ENCODE measurements at regions not wholly inside any gene's neighbourhood (a gene's known extent, or its start where the extent isn't known, plus 50 kb on each side); places are given as distances from the start of the nearest gene placed in this dataset.

DNA sequence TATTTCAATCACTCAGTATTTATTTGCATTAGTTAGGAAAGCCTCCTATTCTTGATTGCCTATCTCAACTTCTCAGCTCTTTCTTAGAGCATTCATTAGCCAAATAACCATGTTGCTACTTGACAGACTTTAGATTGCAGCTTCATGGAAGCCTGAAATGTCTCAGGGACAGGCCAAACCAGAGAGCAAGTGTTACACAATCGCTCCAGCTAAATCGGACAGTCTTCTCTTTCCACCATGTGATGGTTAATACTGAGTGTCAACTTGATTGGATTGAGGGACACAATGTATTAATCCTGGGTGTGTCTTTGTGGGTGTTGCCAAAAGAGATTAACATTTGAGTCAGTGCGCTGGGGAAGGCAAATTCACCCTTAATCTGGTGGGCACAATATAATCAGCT is 106.5 kb upstream of the DRD2 start:
- no peak overlapping the region for H3K27ac Mint-ChIP-seq
- TF ChIP-seq, protein P1, sequence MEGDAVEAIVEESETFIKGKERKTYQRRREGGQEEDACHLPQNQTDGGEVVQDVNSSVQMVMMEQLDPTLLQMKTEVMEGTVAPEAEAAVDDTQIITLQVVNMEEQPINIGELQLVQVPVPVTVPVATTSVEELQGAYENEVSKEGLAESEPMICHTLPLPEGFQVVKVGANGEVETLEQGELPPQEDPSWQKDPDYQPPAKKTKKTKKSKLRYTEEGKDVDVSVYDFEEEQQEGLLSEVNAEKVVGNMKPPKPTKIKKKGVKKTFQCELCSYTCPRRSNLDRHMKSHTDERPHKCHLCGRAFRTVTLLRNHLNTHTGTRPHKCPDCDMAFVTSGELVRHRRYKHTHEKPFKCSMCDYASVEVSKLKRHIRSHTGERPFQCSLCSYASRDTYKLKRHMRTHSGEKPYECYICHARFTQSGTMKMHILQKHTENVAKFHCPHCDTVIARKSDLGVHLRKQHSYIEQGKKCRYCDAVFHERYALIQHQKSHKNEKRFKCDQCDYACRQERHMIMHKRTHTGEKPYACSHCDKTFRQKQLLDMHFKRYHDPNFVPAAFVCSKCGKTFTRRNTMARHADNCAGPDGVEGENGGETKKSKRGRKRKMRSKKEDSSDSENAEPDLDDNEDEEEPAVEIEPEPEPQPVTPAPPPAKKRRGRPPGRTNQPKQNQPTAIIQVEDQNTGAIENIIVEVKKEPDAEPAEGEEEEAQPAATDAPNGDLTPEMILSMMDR (IDR thresholded peaks at IDR 0.05; ENCODE audit: unreplicated experiment in 3 of 3), result no peak
- no peak overlapping the region for H3K4me3 Mint-ChIP-seq
- H3K4me1 Mint-ChIP-seq, result peaks cover 16% of the 10 kb centered on the region
- peaks cover 17% of the 10 kb centered on the region for H3K27me3 Mint-ChIP-seq (ENCODE audit: low read depth)
- no peaks in the 10 kb centered on the region for H3K9me3 Mint-ChIP-seq
- H3K36me3 Mint-ChIP-seq (ENCODE audit: low read depth), result no peaks in the 10 kb centered on the region

DNA sequence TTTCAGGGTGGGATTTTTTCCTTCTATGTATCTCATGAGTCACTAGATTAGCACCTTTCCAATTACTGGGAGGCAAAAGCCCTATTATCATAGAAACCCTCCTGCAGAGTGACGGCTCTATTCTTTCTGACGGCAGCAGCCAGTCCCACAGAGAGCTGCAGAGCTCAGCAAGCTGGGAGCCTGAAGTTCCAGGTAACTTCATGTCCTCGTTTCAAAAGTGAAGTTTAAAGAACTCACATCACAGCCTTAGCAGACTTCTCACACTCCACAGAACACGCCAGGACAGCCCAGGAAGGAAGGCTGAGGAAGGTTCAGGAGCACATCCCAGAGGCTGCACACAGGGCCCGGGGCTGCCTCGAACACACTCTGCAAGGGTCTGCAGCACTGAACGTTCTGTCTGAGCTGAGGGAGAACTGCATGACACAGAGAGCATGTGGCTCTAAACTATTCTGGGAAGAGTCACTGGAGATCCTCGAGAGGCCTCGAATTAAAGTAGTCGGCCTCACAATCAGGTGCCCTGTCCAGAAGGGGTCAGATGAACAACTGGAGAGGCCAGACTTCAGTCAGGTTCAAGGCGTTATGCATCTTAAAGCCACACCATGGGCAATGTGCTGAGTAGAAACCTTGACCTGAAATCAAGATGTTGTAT is 104.2 kb upstream of the DRD2 start:
- peaks cover 16% of the 10 kb centered on the region for H3K4me1 Mint-ChIP-seq
- H3K36me3 Mint-ChIP-seq (ENCODE audit: low read depth), result no peaks in the 10 kb centered on the region
- TF ChIP-seq, protein P1 (IDR thresholded peaks at IDR 0.05; ENCODE audit: unreplicated experiment in 3 of 3), result no peak
- no peak overlapping the region for H3K27ac Mint-ChIP-seq
- no peak overlapping the region for H3K4me3 Mint-ChIP-seq
- H3K9me3 Mint-ChIP-seq, result no peaks in the 10 kb centered on the region
- H3K27me3 Mint-ChIP-seq (ENCODE audit: low read depth), result peaks cover 17% of the 10 kb centered on the region

DNA sequence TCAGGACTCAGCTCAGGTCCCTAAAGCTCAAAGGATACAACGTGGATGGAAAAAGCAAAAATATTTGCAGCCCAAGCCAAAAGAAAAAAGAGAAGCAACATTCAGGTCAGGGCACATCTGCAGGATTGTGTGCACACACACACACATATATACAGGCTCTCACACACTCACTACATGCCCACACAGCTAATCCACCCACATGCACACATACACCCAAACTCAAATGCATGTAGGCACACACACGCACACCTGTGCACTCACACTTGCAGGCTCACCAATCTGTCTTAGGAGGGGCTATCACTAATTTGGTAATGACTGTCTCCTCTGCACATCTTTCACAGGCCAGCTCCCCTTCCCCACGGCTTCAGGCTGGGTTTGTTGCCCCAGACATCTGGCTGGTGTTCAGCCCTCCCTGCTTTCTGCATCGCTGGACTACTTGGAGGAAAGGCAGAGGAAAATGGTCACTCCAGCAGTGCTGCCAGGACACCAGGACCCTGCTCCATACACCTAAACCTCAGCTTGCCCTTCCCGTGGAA is 103.6 kb upstream of the DRD2 start:
- Mint-ChIP-seq H3K36me3 (ENCODE audit: low read depth) (no peaks in the 10 kb centered on the region), H3K4me1 (peaks cover 20% of the 10 kb centered on the region), H3K27ac (no peak overlapping the region), H3K9me3 (no peaks in the 10 kb centered on the region), H3K27me3 (ENCODE audit: low read depth) (peaks cover 21% of the 10 kb centered on the region), H3K4me3 (no peak overlapping the region)
- TF ChIP-seq, protein P1 (IDR thresholded peaks at IDR 0.05; ENCODE audit: unreplicated experiment in 3 of 3), result no peak

DNA sequence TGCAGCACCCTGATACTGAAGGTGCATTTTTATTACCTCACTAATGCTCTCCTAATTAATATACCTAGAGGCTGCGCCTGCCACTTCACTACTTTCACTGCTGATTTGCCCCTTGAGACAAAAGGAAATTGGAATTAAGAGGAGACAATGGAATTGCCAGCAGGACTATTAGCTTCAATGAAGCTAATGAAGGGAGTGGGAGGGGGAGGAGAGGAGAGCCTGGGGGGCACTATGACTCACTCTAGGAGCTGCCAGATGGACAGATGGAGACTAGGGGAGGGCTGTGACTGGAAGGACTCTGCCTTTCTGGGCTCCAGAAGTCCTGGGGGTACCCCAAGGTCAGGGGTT is 102.8 kb upstream of the DRD2 start:
- TF ChIP-seq, protein P1 (IDR thresholded peaks at IDR 0.05; ENCODE audit: unreplicated experiment in 3 of 3), result no peak
- peaks cover 25% of the 10 kb centered on the region for H3K4me1 Mint-ChIP-seq
- H3K9me3 Mint-ChIP-seq, result no peaks in the 10 kb centered on the region
- no peak overlapping the region for H3K27ac Mint-ChIP-seq
- no peak overlapping the region for H3K4me3 Mint-ChIP-seq
- peaks cover 21% of the 10 kb centered on the region for H3K27me3 Mint-ChIP-seq (ENCODE audit: low read depth)
- no peaks in the 10 kb centered on the region for H3K36me3 Mint-ChIP-seq (ENCODE audit: low read depth)

DNA sequence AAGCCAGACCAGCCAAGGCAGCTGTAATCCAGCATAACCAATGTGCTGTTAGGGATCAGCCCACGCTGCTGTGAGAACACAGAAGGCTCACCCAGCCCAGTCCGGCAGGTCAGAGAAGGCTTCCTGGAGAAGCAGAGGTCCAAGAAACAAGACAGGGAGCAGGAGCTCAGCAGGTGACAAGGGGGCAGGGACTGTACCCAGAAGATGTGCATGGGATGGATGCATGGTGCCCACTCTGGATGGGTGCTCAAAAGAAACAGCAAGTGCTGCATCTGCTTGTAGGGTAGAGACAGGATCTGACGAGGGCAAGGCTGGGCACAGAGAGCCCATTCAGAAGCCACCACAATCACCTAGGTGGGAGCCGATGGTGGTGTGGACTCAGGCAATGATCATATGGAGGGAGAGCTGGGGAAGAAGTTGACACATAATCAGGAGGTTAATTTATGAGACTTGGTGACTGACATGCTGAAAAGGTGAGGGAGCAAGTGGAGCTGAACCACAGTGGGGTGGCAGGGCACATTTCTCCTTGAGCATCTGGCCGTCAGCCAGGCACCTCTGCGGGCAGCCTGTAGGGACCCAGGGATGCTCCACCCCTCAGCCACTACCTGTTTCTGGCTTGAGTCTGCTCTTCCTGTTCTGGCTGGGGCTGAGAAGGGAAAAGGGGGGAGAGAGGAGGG is 102.3 kb upstream of the DRD2 start:
- H3K4me3 Mint-ChIP-seq, result no peak overlapping the region
- H3K9me3 Mint-ChIP-seq, result no peaks in the 10 kb centered on the region
- peaks cover 21% of the 10 kb centered on the region for H3K27me3 Mint-ChIP-seq (ENCODE audit: low read depth)
- TF ChIP-seq, protein P1 (IDR thresholded peaks at IDR 0.05; ENCODE audit: unreplicated experiment in 3 of 3), result no peak
- H3K27ac Mint-ChIP-seq, result no peak overlapping the region
- no peaks in the 10 kb centered on the region for H3K36me3 Mint-ChIP-seq (ENCODE audit: low read depth)
- H3K4me1 Mint-ChIP-seq, result peaks cover 27% of the 10 kb centered on the region

DNA sequence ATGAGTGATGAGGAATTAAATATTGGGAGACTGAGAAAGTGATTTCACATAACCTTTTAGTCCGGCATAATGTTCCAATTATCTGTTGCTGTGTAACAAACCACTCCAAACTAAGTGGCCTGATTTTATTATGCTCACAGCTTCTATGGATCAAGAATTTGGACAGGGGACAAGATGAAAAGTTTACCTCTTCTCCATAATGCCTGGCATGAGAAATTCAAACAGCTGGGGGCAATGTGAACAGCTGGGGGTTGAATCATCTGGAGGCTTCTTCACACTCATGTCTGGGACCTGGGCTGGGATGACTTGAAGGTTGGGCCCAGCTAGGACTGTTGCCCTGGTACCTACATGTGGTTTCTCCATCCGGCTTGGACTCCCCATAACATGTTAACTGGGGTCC is 99.4 kb upstream of the DRD2 start:
- Mint-ChIP-seq H3K4me1 (peaks cover 41% of the 10 kb centered on the region), H3K36me3 (ENCODE audit: low read depth) (no peaks in the 10 kb centered on the region), H3K4me3 (no peak overlapping the region), H3K27ac (peak overlapping the region in 1 of 3 experiments; percentile 51), H3K27me3 (ENCODE audit: low read depth) (peaks cover 17% of the 10 kb centered on the region), H3K9me3 (no peaks in the 10 kb centered on the region)
- TF ChIP-seq, protein P1 (IDR thresholded peaks at IDR 0.05; ENCODE audit: unreplicated experiment in 3 of 3), result no peak
